Activated CD4-positive, CD25-positive, alpha-beta regulatory T cell (primary cell): ENCODE measurements at regions not wholly inside any gene's neighbourhood (a gene's known extent, or its start where the extent isn't known, plus 50 kb on each side); places are given as distances from the start of the nearest gene placed in this dataset.

ENCODE experiments used
- DNase-seq, 4 experiments: peaks; one replicate each; lab custom pipeline; 2025; lab: John Stamatoyannopoulos, UW

GRCh38 chr15:46251903-46252302 is 617.1 kb downstream of the SQOR start:
- no peak for DNase-seq

GRCh38 chr15:46258056-46258455 is 623.2 kb downstream of the SQOR start:
- DNase-seq = no peak

GRCh38 chr15:46260937-46261336 is 626.1 kb downstream of the SQOR start:
- DNase-seq = no peak

- DNase-seq = no peak
These were observed 631.0 kb downstream of the SQOR start for GRCh38 chr15:46265664-46266347.

- no peak for DNase-seq
These were observed 631.8 kb downstream of the SQOR start for GRCh38 chr15:46266661-46267060.

- no peak for DNase-seq
These were observed 635.8 kb downstream of the SQOR start for GRCh38 chr15:46270481-46271147.

- no peak for DNase-seq
These were observed 640.9 kb downstream of the SQOR start for GRCh38 chr15:46275701-46276100.

GRCh38 chr15:46277451-46277850 is 642.6 kb downstream of the SQOR start:
- DNase-seq = no peak

- no peak for DNase-seq
These were observed 643.2 kb downstream of the SQOR start for GRCh38 chr15:46278062-46278461.

GRCh38 chr15:46278486-46279090 is 643.8 kb downstream of the SQOR start:
- DNase-seq = no peak

GRCh38 chr15:46280762-46281542 is 646.1 kb downstream of the SQOR start:
- no peak for DNase-seq

GRCh38 chr15:46293550-46293949 is 658.7 kb downstream of the SQOR start:
- DNase-seq = no peak

GRCh38 chr15:46296002-46296401 is 661.2 kb downstream of the SQOR start:
- DNase-seq = no peak

- DNase-seq = no peak
These were observed 662.0 kb downstream of the SQOR start for GRCh38 chr15:46296797-46297196.

GRCh38 chr15:46297766-46298165 is 662.9 kb downstream of the SQOR start:
- DNase-seq = no peak

- no peak for DNase-seq
These were observed 665.9 kb downstream of the SQOR start for GRCh38 chr15:46300716-46301115.

- no peak for DNase-seq
These were observed 666.5 kb downstream of the SQOR start for GRCh38 chr15:46301291-46301690.

GRCh38 chr15:46301826-46302225 is 667.0 kb downstream of the SQOR start:
- DNase-seq = no peak

- no peak for DNase-seq
These were observed 669.5 kb downstream of the SQOR start for GRCh38 chr15:46304321-46304720.

- no peak for DNase-seq
These were observed 672.9 kb downstream of the SQOR start for GRCh38 chr15:46307746-46308145.

GRCh38 chr15:46309914-46310313 is 675.1 kb downstream of the SQOR start:
- DNase-seq = no peak

GRCh38 chr15:46312133-46312740 is 677.4 kb downstream of the SQOR start:
- peak in 3 of 4 experiments; percentile 4 to 24 (median 7) for DNase-seq
